ENCODE measurements at regions not wholly inside any gene's neighbourhood (a gene's known extent, or its start where the extent isn't known, plus 50 kb on each side); places are given as distances from the start of the nearest gene placed in this dataset.

DNA sequence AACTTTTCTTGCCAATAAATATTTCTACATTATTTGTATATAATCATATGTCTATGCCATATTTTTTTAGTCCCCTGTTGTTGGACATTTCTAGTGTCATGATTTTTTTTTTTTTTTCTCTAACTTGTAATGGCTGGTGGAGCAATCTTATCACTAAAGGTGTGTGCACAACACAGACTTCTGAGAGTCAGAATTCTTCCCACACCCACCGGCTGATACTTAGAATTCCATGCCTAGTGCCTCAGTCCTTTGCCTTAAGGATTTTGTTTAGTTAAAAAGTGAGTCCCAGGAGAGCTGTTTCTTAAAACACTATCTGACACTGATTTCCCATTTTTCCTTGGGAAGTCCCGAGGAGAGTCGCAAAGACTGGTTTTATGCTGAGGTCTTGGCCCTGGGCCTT lies 87.7 kb upstream of the BARX2 start (continued):
- TF ChIP-seq, protein P1, sequence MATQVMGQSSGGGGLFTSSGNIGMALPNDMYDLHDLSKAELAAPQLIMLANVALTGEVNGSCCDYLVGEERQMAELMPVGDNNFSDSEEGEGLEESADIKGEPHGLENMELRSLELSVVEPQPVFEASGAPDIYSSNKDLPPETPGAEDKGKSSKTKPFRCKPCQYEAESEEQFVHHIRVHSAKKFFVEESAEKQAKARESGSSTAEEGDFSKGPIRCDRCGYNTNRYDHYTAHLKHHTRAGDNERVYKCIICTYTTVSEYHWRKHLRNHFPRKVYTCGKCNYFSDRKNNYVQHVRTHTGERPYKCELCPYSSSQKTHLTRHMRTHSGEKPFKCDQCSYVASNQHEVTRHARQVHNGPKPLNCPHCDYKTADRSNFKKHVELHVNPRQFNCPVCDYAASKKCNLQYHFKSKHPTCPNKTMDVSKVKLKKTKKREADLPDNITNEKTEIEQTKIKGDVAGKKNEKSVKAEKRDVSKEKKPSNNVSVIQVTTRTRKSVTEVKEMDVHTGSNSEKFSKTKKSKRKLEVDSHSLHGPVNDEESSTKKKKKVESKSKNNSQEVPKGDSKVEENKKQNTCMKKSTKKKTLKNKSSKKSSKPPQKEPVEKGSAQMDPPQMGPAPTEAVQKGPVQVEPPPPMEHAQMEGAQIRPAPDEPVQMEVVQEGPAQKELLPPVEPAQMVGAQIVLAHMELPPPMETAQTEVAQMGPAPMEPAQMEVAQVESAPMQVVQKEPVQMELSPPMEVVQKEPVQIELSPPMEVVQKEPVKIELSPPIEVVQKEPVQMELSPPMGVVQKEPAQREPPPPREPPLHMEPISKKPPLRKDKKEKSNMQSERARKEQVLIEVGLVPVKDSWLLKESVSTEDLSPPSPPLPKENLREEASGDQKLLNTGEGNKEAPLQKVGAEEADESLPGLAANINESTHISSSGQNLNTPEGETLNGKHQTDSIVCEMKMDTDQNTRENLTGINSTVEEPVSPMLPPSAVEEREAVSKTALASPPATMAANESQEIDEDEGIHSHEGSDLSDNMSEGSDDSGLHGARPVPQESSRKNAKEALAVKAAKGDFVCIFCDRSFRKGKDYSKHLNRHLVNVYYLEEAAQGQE (IDR thresholded peaks at IDR 0.05; ENCODE audit: unreplicated experiment) = no peak
- no peak for TF ChIP-seq STAT1 (IDR thresholded peaks at IDR 0.05; ENCODE audit: unreplicated experiment)
- TF ChIP-seq, protein P2, sequence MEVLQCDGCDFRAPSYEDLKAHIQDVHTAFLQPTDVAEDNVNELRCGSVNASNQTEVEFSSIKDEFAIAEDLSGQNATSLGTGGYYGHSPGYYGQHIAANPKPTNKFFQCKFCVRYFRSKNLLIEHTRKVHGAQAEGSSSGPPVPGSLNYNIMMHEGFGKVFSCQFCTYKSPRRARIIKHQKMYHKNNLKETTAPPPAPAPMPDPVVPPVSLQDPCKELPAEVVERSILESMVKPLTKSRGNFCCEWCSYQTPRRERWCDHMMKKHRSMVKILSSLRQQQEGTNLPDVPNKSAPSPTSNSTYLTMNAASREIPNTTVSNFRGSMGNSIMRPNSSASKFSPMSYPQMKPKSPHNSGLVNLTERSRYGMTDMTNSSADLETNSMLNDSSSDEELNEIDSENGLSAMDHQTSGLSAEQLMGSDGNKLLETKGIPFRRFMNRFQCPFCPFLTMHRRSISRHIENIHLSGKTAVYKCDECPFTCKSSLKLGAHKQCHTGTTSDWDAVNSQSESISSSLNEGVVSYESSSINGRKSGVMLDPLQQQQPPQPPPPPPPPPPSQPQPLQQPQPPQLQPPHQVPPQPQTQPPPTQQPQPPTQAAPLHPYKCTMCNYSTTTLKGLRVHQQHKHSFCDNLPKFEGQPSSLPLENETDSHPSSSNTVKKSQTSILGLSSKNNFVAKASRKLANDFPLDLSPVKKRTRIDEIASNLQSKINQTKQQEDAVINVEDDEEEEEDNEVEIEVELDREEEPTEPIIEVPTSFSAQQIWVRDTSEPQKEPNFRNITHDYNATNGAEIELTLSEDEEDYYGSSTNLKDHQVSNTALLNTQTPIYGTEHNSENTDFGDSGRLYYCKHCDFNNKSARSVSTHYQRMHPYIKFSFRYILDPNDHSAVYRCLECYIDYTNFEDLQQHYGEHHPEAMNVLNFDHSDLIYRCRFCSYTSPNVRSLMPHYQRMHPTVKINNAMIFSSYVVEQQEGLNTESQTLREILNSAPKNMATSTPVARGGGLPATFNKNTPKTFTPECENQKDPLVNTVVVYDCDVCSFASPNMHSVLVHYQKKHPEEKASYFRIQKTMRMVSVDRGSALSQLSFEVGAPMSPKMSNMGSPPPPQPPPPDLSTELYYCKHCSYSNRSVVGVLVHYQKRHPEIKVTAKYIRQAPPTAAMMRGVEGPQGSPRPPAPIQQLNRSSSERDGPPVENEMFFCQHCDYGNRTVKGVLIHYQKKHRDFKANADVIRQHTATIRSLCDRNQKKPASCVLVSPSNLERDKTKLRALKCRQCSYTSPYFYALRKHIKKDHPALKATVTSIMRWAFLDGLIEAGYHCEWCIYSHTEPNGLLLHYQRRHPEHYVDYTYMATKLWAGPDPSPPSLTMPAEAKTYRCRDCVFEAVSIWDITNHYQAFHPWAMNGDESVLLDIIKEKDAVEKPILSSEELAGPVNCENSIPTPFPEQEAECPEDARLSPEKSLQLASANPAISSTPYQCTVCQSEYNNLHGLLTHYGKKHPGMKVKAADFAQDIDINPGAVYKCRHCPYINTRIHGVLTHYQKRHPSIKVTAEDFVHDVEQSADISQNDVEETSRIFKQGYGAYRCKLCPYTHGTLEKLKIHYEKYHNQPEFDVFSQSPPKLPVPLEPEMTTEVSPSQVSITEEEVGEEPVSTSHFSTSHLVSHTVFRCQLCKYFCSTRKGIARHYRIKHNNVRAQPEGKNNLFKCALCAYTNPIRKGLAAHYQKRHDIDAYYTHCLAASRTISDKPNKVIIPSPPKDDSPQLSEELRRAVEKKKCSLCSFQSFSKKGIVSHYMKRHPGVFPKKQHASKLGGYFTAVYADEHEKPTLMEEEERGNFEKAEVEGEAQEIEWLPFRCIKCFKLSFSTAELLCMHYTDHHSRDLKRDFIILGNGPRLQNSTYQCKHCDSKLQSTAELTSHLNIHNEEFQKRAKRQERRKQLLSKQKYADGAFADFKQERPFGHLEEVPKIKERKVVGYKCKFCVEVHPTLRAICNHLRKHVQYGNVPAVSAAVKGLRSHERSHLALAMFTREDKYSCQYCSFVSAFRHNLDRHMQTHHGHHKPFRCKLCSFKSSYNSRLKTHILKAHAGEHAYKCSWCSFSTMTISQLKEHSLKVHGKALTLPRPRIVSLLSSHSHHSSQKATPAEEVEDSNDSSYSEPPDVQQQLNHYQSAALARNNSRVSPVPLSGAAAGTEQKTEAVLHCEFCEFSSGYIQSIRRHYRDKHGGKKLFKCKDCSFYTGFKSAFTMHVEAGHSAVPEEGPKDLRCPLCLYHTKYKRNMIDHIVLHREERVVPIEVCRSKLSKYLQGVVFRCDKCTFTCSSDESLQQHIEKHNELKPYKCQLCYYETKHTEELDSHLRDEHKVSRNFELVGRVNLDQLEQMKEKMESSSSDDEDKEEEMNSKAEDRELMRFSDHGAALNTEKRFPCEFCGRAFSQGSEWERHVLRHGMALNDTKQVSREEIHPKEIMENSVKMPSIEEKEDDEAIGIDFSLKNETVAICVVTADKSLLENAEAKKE (CRISPR knock-in tag; IDR thresholded peaks at IDR 0.05) = no peak
- TF ChIP-seq JUNB (IDR thresholded peaks at IDR 0.05; ENCODE audit: unreplicated experiment) = no peak
- no peak for TF ChIP-seq ZNF331 (CRISPR knock-in tag; IDR thresholded peaks at IDR 0.05; ENCODE audit: low read depth)

DNA sequence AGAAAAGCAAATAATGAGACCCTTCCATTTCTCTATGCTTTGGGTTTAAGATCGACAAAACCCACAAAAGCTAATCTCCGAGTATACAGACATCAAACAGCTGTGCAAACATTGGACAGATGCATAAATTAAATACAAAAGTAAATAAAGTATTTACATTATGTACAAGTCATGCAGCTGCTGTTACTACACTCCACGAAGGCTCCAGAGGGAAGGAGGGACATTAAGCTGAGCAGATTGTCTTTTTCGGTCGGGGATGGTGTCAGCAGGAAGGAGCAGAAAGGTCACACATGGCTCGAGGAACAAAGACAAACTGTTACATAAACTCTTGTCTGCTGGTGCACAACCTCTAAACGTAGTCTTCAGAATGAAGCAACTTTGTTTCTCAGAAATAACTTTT lies 88.8 kb upstream of the BARX2 start:
- Histone ChIP-seq H3K27ac (ENCODE audit: low read depth) (no peak overlapping the region), H3K9me2 (ENCODE audit: insufficient read depth) (no peaks in the 10 kb centered on the region), H2AFZ (no peak overlapping the region), H3K27me3 (ENCODE audit: insufficient read depth) (no peaks in the 10 kb centered on the region), H3K4me3 (no peak overlapping the region), H3K79me2 (replicated peaks; ENCODE audit: insufficient read depth) (no peaks in the 10 kb centered on the region), H3F3A (replicated peaks; ENCODE audit: low read depth) (no peaks in the 10 kb centered on the region), H3K36me3 (ENCODE audit: insufficient read depth) (no peaks in the 10 kb centered on the region), H3K4me2 (no peak overlapping the region), H4K20me1 (replicated peaks; ENCODE audit: insufficient read depth) (no peaks in the 10 kb centered on the region), H3K4me1 (ENCODE audit: insufficient read depth) (peaks cover 43% of the 10 kb centered on the region)
- Mint-ChIP-seq H3K27me3 (ENCODE audit: insufficient read depth, low read depth, poor library complexity) (peaks cover 5% of the 10 kb centered on the region), H3K9me3 (no peaks in the 10 kb centered on the region), H3K4me3 (no peak overlapping the region), H3K36me3 (ENCODE audit: low read depth) (no peaks in the 10 kb centered on the region), H3K27ac (no peak overlapping the region), H3K4me1 (peaks cover 45% of the 10 kb centered on the region)
- DNase-seq (ENCODE audit: low spot score) (no peak), ATAC-seq (no peak)
- TF ChIP-seq, protein P3, sequence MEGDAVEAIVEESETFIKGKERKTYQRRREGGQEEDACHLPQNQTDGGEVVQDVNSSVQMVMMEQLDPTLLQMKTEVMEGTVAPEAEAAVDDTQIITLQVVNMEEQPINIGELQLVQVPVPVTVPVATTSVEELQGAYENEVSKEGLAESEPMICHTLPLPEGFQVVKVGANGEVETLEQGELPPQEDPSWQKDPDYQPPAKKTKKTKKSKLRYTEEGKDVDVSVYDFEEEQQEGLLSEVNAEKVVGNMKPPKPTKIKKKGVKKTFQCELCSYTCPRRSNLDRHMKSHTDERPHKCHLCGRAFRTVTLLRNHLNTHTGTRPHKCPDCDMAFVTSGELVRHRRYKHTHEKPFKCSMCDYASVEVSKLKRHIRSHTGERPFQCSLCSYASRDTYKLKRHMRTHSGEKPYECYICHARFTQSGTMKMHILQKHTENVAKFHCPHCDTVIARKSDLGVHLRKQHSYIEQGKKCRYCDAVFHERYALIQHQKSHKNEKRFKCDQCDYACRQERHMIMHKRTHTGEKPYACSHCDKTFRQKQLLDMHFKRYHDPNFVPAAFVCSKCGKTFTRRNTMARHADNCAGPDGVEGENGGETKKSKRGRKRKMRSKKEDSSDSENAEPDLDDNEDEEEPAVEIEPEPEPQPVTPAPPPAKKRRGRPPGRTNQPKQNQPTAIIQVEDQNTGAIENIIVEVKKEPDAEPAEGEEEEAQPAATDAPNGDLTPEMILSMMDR (conservative IDR thresholded peaks at IDR 0.05; ENCODE audit: low read depth in 2 of 2) = no peak
- TF ChIP-seq, protein P4, sequence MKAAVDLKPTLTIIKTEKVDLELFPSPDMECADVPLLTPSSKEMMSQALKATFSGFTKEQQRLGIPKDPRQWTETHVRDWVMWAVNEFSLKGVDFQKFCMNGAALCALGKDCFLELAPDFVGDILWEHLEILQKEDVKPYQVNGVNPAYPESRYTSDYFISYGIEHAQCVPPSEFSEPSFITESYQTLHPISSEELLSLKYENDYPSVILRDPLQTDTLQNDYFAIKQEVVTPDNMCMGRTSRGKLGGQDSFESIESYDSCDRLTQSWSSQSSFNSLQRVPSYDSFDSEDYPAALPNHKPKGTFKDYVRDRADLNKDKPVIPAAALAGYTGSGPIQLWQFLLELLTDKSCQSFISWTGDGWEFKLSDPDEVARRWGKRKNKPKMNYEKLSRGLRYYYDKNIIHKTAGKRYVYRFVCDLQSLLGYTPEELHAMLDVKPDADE (IDR thresholded peaks at IDR 0.05) = no peak
- TF ChIP-seq, protein P1 (IDR thresholded peaks at IDR 0.05; ENCODE audit: unreplicated experiment) = no peak

All from GM23338 (cell line).